Germinal center (tissue), 1 donor: ENCODE measurements at regions not wholly inside any gene's neighbourhood (a gene's known extent, or its start where the extent isn't known, plus 50 kb on each side); places are given as distances from the start of the nearest gene placed in this dataset.
"Not testable (repeated sequence)": the region's sequence is repeated elsewhere in the genome, so short reads cannot be mapped to it uniquely, and the experiment has no call there.

Source experiments
- DNase-seq: peaks from one replicate; pipeline ENCODE4 v3.0.0; 2012; ENCODE audit warnings: mixed read lengths, low spot score

DNA sequence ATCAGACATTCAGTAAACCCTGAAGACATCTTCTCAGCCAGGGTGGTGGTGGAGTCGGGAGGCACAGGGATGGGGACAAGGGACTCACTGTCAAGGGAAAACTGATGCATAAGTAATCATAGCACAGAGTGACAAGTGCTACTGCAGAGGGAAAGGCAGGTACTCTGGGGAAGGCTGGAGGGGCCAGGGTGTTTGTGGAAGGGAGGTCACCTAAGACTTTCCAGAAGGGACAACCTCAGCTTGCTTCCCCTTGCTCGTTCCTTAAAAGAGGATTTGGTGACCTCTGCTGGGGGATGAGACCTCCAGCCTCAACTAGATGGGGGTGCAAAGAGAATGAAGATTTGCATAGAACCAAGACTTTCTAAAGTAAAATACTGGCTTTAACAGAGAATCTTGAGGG, 99.5 kb downstream of the SLC4A3 start:
- DNase-seq, result no peak

DNA sequence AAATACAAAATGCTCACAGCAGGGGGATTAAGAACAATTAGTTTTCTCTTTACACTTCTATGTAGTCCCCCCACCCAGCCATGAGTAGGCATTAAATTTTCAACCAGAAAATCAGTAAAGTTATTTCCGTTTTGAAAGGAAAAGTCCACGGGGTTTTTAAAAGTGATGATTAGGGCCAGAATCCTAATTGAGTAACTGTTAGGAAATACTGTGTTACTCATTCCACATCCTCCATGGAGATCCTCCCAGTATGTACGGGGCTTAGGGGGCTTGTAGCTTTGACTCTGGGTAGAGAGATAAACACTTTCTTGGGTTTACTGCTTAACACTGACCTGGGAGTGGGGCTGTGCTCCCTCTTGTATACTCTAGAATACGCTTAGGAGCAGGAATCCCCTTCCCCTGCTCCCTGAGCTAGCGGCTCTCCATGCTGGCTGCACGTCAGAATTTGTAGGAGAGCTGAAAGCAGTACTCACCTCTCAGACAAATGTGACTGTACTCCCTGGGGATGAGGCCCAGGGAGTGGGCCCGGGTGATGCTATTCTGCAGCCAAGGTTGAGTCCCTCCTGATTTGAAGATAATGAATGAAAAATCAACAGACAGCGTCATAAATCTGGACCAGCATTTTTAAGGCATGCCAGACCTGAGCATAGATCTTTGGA, 100.5 kb downstream of the SLC4A3 start:
- DNase-seq, result no peak

DNA sequence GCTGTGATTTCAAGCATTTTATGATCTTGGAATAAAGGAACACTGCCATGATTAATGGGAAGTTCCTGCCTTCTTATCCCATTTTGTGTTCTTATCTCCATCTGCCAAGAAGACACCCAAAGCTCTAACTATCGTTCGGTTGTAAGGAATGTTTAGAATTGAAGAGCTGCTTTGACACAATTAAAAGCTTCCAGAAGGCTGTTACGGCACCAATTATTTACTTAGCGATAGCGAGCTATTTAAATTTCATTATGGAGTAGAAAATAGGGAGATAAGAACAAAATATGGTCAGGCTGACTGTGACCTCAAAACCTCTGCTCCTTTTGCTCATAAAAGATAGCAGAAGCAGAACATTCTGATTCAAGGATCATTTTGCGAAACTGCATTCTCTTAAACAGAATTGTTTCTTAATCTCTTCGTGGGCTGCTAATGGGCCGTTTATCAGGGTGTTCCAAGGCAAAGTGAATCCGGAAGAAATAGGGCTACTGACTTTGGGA, 101.6 kb downstream of the SLC4A3 start:
- DNase-seq, result no peak

DNA sequence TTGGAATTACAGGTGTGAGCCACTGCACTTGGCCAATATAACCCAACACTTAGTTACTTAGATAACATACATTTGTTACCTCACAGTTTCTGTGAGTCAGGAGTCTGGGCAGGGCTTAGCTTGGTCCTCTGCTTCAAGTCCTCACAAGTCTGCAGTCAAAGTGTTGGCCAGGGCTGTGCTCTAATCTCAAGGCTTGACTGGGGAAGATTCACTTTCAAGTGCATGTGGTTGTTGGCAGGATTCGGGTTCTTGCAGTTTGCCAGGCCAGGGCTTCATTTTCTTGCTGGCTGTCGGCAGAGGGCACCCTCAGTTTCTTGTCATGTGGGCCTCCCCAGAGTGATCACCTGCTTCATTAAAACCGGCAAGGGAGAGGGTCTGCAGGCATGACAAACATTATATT, 103.7 kb downstream of the SLC4A3 start:
- no peak for DNase-seq

DNA sequence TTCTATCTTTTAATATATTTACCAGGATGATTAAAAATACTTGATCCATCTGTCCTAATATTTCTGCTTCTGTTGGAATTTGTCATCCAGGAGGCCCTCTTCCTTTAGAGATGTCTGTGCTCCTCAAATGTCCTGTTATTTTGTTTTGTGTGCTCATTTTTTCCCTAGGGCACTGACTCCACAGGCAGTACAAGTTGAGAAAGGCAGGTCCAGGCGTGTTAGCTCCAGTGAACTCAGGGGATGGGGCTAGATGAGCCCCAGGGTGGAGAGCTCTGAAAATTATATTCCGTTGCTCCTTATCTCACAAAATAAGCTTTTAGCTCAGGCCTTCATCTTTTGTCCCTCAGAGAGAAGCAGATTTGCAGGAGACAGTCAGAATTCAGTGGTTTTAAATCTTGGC, 105.7 kb downstream of the SLC4A3 start:
- no peak for DNase-seq

DNA sequence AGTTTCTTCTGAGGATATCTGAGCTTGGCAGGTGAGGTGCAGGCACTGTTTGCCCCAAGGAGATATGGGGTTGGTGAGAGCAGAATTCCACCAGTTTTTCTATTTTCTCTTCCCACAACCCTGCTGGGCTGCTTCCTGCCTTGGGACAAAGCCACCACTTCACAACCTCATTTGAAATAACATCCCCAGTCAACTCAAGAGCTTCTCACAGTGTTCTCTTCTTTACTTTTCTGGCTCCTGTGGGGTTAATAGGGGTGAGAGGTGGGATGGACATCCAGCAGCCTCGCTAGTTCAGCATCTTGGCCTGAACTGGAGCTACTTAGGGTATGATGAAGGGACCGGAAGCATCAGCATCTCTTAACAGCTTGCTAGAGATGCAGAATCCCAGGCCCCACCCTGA, 106.3 kb downstream of the SLC4A3 start:
- no peak for DNase-seq

DNA sequence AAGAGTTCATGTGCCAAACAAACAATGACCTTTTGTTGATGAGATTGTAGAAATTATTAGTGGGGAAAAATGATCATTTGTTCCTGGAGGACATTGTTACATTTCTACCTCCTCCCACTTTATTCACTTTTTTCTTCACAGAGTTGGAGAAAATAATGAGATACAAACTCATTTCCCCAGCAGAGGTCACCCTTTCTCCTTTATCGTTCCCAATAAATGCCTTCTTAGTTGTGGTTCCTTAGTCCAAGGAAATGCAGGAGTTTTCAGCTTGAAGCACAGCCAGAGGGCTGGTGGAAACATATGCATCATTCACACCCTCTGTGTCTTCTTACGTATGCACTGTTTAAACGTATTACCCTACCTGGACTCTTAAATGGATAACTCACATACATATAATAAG, 108.8 kb downstream of the SLC4A3 start:
- peak; percentile 22 for DNase-seq

DNA sequence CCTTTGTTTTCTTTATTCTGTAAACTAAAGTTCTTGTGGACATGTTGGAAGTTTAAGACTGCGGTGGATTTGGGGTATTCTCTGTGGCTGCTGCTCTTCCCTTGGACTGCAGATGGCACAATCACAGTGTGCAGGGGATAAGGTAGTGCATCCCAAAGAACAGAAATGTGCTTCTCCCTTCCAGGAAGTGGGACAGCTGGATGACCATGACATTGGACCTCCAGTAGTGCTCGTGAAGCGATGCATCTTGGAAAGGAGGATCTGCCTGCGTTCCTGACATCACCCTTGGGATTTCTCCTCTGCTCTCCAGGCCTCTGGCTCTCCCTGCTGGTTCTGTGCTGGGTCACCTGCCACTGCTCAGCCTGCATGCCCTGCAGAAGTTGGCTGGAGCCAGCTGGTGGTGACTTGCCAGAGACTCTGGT, 109.9 kb downstream of the SLC4A3 start:
- no peak for DNase-seq

DNA sequence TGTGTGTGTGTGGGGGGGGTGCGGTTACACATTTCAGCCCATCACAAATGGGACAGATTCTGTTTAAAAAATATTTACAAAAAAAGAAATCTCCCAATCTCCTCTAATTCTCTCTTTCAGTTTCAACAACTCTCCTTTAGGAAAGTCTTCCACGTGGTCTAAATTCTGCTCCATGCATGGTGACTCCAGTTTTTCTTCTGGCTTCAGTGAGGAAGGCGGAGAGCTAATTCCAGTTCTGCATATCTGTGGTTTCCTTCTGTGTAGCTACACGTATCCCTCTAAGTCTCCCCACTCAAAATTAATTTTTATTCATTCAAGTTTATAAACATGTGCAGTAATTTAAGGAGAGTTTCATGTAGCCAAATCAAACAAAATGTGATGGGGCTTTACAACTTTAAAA, 111.6 kb downstream of the SLC4A3 start:
- DNase-seq, result no peak

DNA sequence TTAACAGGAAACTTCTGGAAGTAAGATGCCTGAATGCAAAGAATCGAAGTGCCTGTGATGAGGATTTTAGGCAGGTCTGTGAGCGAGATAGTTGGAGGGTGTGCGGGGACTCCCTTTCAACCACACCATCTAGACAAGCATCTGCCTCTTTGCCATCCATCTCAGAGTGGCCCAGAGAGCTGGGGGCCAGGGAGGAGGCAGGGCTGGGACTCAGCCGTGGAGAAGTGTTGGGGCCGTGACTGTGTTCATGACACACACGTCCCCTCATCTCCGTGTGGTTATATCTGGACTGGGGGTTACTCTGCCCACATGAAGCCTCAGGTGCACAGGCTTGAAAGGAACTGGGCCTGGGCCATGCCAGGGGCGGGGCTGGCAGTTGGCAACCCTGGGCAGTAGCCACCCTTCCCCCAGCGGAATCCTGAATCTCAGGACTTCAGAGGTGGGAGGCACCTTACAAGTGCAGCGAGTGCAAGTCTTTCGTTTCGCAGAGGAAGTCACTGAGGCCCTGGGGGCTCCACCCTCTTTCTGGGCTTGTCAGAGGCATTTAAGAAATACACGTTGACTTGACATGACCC, 112.5 kb downstream of the SLC4A3 start:
- DNase-seq, result no peak

DNA sequence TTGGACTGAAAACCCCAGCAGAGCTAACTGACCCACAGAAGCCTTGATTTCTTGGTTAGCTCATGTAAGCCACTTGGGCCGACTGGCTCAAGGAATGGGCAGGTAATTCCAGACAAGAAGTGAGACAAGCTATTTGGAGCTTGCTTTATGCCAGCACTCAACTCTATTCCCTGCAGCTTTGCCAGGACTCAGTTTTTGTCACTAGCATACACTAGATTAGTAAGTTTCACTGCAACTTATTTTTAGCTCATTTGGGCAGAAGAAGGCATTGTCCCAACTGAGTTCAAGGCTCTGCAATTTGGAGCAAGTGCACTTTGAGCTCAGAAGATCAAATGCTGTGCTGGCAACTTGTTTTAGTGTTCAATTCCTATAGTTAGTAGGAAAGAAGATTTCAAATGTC, 116.1 kb downstream of the SLC4A3 start:
- DNase-seq, result no peak

DNA sequence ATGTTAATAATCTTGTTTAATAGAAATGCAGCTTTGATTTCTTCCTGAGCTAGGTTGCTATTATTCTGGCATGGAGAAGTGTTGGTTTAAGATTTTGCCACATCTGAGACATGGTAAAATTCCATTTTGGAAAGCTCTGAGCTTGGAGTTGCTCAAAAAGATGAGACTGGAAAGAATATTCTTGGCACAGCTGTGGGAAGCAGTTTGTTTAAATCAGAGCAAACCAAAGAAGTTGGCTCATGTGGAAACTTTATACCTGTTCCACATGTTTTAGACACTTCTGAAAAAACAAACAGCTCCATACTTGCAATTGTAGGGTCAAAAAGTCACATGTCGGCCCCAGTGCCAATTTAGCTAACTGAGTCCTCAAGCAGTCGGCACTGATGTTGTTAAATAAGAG, 116.6 kb downstream of the SLC4A3 start:
- no peak for DNase-seq

DNA sequence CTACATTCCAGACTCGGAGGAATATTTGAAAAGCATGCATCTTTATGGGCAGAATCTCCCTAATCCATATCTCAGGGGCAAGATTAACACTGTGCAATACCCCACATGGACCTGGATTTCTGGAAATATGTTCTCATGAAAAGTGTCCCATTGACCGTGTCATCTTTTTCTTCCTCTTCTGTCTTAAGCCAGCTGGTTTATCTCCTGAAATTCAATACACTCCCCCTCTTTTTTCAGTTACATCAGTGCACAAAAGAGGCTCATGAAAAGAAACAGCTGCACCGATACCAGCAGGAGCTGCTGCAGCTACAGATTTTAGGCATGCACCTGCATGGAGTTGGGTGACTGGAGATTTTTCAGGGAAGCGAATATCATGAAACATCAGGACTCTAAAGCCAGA, 117.2 kb downstream of the SLC4A3 start:
- no peak for DNase-seq

DNA sequence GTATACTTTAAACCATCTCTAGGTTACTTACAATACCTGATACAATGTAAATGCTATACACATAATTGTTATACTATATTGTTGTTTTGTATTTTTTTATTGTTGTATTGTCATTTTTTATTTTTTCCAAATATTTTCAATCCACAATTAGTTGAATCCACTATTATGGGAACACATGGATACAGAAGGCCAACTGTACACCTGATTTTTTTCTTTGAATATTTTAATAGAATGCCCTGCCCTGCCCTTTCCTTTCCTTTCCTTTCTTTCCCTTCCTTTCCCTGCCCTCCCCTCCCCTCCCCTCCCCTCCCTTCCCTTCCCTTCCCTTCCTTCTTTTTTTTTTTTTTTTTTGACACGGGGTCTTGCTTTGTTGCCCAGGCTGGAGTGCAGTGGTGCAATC, 120.2 kb downstream of the SLC4A3 start:
- no peak for DNase-seq

DNA sequence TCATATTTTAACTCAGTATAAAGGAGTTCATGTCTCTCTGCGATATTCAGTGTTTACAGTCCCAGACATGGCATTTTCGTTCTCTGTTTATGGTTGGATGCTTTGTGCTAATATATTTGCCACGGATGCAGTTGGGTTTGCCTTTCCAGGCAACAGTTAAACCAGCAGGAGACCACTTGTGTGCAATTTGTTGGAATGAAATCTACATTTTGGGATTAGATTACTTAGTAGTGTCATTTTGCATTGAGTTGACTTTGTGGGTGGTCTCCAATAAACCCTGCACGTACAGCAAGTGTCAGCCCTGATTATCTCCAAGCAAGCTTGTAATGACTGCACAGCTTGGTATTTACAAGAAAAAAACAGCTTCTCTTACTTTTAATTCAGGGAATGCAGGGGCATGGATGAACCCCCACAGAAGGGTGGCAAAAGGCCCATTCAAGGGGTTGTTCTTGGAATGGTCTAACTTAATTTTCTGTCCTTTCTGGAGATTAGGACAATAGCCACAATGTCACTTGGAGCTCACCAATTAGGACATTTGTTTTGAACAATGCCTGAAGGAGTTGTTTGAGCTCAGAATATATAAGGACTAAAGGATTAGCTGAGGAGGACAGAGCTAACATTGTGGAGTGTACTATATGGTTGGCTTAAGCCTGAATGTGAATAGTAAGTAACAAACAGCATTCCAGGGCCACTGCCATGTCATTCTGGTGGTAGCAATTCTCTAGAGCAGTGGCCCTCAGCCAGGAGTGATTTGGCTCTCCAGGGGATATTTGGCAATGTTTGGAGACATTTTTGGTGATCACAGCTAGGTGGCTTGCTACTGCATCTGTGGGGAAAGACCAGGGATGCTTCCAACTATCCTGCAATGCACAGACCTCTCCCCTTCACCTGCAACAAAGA, 121.5 kb downstream of the SLC4A3 start:
- no peak for DNase-seq

DNA sequence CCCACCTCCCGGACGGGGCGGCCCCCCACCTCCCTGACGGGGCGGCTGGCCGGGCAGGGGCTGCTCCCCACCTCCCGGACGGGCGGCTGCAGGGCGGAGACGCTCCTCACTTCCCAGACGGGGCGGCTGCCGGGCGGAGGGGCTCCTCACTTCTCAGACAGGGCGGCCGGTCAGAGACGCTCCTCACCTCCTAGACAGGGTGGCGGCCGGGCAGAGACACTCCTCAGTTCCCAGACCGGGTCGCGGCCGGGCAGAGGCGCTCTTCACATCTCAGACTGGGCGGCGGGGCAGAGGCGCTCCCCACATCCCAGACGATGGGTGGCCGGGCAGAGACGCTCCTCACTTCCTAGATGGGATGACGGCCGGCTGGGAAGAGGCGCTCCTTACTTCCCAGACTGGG, 123.7 kb downstream of the SLC4A3 start:
- DNase-seq, result not testable (repeated sequence)

DNA sequence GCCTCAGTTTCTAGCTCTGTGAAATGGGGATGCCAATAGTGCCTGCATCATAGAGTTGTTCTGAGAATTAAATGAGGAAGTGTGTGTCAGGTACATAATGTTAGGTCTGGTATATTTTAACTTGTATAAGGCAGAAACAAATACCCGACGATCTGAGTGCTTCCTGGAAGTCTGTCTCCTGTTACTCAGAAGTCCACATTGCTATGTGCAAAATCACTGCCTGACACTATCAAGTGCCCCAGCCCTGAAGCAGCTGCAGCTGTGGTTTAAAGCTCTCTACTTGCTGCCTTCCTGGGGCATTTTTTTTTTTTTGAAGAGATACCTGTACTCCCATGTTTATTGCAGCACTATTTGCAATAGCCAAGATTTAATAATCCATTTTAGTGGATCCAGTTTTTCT, 125.3 kb downstream of the SLC4A3 start:
- no peak for DNase-seq

DNA sequence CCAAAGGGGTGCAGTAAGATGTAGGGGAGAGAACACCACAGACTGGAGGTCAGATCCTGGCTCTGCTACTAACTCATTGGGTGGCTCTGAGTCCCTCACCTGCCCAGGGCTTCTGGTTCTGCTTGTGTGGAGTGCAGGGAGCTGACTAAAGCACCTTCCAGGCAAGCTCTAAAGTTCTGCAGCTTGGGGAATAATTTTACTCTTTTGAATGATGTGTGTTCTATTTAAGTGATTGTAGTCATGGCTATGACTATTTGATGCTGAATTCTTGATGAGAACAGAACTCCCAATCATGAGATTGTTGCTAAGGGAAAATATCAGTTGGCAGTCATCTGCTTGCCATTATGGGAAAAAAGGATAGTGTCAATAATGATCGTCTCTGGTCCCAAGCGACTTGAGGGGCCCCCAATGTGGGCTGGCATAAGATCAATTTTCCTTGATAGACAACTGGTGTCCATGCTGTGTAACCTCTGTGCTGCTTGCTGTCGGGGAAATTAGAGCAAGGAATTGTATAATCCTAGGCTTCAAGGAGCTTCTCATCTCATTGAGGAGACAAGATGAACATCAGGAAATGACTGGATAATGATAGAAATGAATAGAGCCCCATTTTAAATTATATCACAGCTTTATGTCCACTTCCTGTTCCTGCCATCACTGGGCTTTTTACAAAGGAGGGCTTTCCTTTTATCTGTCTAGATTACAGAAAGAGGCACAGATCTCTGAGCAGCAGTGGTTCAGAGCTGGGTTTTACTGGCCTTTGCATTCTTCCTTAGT, 131.7 kb downstream of the SLC4A3 start:
- DNase-seq, result no peak

DNA sequence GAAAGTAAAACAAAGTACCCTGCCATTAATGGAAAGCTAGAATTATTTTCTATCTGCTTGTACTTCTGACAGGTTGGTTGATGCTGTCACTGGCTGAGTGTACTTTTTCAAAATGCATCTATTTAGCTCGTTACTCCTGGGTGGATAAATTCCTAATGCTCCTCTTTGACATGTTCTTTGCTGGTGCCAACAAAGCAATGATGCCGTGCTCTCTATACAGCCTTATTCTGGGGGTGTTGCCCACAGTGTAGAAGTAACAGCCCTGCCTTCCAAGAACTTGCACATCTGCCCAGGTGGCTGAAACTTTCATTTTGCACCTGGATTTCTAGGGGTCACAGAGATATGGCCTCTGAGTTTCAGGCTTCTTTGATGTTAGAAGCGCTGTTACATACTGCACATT, 132.4 kb downstream of the SLC4A3 start:
- no peak for DNase-seq

DNA sequence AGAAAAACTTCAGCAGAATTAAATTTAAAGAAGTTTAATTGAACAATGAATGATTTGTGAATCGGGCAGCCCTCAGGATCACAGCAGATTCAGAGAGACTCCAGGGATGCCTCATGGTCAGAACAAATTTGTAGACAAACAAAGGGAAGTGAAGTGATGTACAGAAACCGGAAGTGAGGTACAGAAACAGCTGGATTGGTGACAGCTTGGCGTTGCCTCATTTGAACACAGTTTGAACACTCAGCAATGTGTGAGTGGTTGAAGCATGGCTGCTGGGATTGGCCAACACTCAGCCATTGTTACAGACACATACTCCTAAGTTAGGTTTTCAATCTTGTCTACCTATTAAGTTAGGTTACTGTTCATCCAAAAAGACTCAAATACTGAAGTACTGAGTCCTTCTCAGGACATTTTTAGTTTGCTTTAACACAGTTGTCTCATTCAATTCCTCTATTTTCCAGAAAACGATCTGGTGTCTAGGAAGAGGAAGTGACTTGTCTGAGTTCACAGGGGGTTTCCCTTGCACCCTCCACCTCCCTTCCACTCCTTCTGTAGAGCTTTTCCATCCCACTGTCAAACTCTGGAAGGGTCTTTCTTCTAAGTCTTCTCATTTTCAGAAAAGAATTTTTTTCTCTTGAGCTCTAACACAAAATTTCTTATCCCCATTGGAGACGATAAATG, 137.9 kb downstream of the SLC4A3 start:
- no peak for DNase-seq

DNA sequence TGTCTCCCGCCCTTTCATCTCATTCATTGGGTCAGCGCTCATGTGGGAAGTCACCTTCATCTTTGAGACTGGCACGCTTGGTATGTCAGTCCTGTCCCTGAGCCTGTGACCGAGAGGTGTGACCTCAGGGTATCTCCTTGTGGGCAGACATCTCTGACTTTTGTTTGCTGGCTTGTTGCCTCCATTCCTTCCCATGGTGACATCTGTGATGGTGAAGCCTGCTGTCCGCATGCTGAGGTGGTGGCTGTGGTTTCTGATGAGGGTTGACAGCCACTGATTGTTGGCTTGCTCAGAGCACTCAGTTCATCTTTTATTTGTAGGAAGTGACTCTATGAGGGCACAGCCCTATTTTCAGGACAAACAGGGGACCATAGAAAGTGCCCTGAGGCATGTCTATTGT, 139.2 kb downstream of the SLC4A3 start:
- DNase-seq, result no peak
